ENCODE measurements at regions not wholly inside any gene's neighbourhood (a gene's known extent, or its start where the extent isn't known, plus 50 kb on each side); places are given as distances from the start of the nearest gene placed in this dataset.

DNA sequence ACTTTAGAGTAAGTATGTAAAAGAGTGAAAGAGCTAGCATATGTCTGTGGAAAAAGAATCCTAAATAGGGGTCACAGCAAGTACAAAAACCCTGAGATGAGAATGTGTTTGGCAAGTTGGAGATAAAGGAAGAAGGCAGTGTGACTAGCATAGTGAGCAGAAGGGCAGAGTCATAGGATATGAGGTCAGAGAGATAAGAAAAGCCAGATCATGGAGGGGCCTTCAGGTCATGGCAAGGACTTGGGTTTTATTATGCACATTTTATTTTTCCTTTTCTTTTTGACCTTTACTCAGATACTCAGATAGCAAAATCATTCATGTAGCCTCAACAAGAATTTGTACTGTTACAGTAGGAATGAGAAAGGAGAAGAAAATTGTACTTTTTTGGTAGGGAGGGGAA lies 138.0 kb downstream of the GJA1 start:
- H3K4me3 ChIP-seq, result no peak overlapping the region
- intact Hi-C loops (cut with DNase I), result no loop called here
- H3K36me3 ChIP-seq, result no peaks in the 10 kb centered on the region
- no peak for DNase-seq
- peaks cover 4% of the 10 kb centered on the region for H3K4me1 ChIP-seq (ENCODE audit: insufficient read depth)
- no peaks in the 10 kb centered on the region for H3K9me3 ChIP-seq
- H3K27me3 ChIP-seq, result no peaks in the 10 kb centered on the region
- H3K27ac ChIP-seq, result no peak overlapping the region
- TF ChIP-seq POLR2A (IDR thresholded peaks at IDR 0.05), result no peak
- no peak for TF ChIP-seq EP300 (IDR thresholded peaks at IDR 0.05)
- TF ChIP-seq, protein P1, sequence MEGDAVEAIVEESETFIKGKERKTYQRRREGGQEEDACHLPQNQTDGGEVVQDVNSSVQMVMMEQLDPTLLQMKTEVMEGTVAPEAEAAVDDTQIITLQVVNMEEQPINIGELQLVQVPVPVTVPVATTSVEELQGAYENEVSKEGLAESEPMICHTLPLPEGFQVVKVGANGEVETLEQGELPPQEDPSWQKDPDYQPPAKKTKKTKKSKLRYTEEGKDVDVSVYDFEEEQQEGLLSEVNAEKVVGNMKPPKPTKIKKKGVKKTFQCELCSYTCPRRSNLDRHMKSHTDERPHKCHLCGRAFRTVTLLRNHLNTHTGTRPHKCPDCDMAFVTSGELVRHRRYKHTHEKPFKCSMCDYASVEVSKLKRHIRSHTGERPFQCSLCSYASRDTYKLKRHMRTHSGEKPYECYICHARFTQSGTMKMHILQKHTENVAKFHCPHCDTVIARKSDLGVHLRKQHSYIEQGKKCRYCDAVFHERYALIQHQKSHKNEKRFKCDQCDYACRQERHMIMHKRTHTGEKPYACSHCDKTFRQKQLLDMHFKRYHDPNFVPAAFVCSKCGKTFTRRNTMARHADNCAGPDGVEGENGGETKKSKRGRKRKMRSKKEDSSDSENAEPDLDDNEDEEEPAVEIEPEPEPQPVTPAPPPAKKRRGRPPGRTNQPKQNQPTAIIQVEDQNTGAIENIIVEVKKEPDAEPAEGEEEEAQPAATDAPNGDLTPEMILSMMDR (IDR thresholded peaks at IDR 0.05), result no peak

DNA sequence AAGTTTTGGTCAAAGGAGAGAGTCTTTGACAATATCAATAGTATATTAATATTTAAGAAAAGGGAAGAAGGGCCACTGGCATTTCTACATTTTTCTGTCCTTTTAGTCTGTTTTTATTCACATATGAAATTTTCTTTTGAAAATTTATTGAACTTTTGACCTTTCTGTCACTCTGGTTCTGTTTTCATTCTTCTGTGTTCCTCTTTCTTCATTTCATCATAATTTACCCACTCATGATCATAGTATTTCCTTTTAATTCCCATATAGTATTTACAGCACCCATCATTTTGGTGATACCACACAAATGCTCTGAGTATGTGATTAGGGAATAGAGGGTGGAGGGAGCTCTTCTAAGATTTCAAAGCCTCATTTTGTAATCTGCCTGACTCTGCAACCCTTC lies 142.8 kb downstream of the GJA1 start:
- no peaks in the 10 kb centered on the region for H3K9me3 ChIP-seq
- intact Hi-C loops (cut with DNase I), result no loop called here
- TF ChIP-seq, protein P1 (IDR thresholded peaks at IDR 0.05), result no peak
- TF ChIP-seq POLR2A (IDR thresholded peaks at IDR 0.05) (no peak), EP300 (IDR thresholded peaks at IDR 0.05) (no peak)
- H3K4me3 ChIP-seq, result no peak overlapping the region
- DNase-seq, result no peak
- no peaks in the 10 kb centered on the region for H3K36me3 ChIP-seq
- H3K4me1 ChIP-seq (ENCODE audit: insufficient read depth), result peaks cover 4% of the 10 kb centered on the region
- H3K27me3 ChIP-seq, result no peaks in the 10 kb centered on the region
- H3K27ac ChIP-seq, result no peak overlapping the region

DNA sequence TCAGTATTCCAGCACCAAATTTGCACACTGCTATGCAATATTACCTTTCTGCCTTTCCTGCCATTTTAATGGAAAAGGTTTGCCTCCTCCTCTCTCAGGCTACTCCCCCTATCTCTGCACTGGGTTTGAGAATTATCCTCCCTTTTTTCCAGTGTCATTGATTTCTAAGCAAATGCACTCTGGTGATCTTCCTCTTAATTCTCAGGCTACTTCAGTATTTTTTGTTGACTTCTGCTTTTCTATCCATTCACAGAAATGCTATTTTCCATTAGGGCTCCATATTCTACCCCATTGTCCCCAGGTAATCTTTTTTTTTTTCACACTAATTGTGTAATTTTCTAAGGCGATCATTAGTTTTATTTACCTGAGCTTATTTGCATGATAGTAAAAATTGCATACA lies 144.0 kb downstream of the GJA1 start:
- Histone ChIP-seq H3K4me3 (no peak overlapping the region), H3K36me3 (no peaks in the 10 kb centered on the region), H3K4me1 (ENCODE audit: insufficient read depth) (peaks cover 3% of the 10 kb centered on the region), H3K9me3 (no peaks in the 10 kb centered on the region), H3K27me3 (no peaks in the 10 kb centered on the region), H3K27ac (no peak overlapping the region)
- WGBS, 3 donors, result 96 to 98% (median 97%) methylated on average over 1 of the region's 1 CpG
- DNase-seq, result no peak
- TF ChIP-seq EP300 (IDR thresholded peaks at IDR 0.05) (no peak), POLR2A (IDR thresholded peaks at IDR 0.05) (no peak)
- TF ChIP-seq, protein P1 (IDR thresholded peaks at IDR 0.05), result no peak
- intact Hi-C loops (cut with DNase I), result no loop called here

DNA sequence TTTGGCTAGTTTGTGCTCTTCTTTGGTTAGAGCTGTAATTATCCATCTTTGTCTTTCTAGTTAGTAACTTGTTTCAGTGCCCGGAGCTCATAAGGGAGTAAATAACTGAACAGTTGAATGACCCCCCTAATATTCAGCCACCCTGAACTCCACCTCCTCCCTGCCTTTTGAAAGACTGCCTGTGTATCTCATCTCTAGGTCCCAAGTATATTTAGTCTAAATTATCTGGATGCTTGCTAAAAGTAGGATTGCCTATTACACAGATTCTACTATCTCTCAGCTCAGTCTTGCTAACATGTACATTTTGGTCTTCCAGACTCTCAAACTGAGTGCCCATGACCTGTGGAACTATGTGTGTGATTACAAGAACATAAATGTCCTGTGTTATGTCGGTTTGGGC lies 145.9 kb downstream of the GJA1 start:
- no peak for DNase-seq
- intact Hi-C loops (cut with DNase I), result no loop called here
- TF ChIP-seq, protein P1 (IDR thresholded peaks at IDR 0.05), result no peak
- no peak for TF ChIP-seq EP300 (IDR thresholded peaks at IDR 0.05)
- no peak for TF ChIP-seq POLR2A (IDR thresholded peaks at IDR 0.05)
- H3K27ac ChIP-seq, result no peak overlapping the region
- WGBS, 3 donors, result 37 to 55% (median 40%) methylated on average over 2 of the region's 2 CpGs
- H3K4me1 ChIP-seq (ENCODE audit: insufficient read depth), result peaks cover 3% of the 10 kb centered on the region
- H3K4me3 ChIP-seq, result no peak overlapping the region
- H3K36me3 ChIP-seq, result no peaks in the 10 kb centered on the region
- H3K9me3 ChIP-seq, result no peaks in the 10 kb centered on the region
- H3K27me3 ChIP-seq, result no peaks in the 10 kb centered on the region

DNA sequence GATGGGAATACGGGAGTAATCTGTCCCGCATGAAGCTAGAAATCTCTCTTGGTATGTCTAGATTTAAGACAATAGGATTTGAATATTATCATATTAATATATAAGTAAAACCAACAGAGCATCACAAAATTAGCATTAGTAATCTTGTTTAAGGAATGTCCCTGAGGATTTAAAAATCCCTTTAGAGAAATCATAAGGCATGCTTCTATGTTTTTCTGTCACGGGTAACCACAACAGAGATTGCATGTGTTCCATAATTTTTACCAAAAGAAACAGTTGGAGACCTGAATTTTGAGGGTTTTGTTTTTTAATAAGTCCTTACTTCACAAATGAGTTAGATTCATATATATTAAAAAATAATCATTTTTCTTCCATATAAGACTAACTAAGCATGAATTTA lies 146.8 kb downstream of the GJA1 start:
- Histone ChIP-seq H3K9me3 (no peaks in the 10 kb centered on the region), H3K36me3 (no peaks in the 10 kb centered on the region), H3K4me1 (ENCODE audit: insufficient read depth) (peaks cover 3% of the 10 kb centered on the region), H3K4me3 (no peak overlapping the region), H3K27me3 (no peaks in the 10 kb centered on the region), H3K27ac (no peak overlapping the region)
- DNase-seq, result no peak
- WGBS, 3 donors, result 86 to 88% (median 87%) methylated on average over 3 of the region's 3 CpGs
- TF ChIP-seq, protein P1 (IDR thresholded peaks at IDR 0.05), result no peak
- TF ChIP-seq EP300 (IDR thresholded peaks at IDR 0.05) (no peak), POLR2A (IDR thresholded peaks at IDR 0.05) (no peak)
- intact Hi-C loops (cut with DNase I), result no loop called here

Data from ovary (tissue), 7 donors.